ENCODE measurements at regions not wholly inside any gene's neighbourhood (a gene's known extent, or its start where the extent isn't known, plus 50 kb on each side); places are given as distances from the start of the nearest gene placed in this dataset.

GRCh38 chr22:48957311-48957986, 870.2 kb downstream of the BRD1 start:
- Histone ChIP-seq H3K4me1 (no peaks in the 10 kb centered on the region), H3K27ac (no peak overlapping the region), H3K36me3 (no peaks in the 10 kb centered on the region), H3K9me3 (no peaks in the 10 kb centered on the region), H3K27me3 (replicated peaks in 1 of 7) (peaks cover 0 to 39% (median 0%) of the 10 kb centered on the region in 7 donors), H3K4me3 (no peak overlapping the region)
- 93 to 98% (median 94%) methylated on average over 9 to 21 of the region's 21 CpGs for WGBS, 5 donors
- TF ChIP-seq POLR2AphosphoS5 (IDR thresholded peaks at IDR 0.05) = no peak
- no peak for TF ChIP-seq CTCF (IDR thresholded peaks at IDR 0.05 in 8 of 11, conservative IDR thresholded peaks at IDR 0.05 in 3 of 11)
- no peak for TF ChIP-seq POLR2A (IDR thresholded peaks at IDR 0.05)
- intact Hi-C loops (cut with DNase I; ENCODE audit: low total_unique reads) = no loop called here
- DNase-seq = peak; percentile 66

- no peaks in the 10 kb centered on the region for H3K36me3 ChIP-seq
Observed at GRCh38 chr22:48955351-48956311, 872.0 kb downstream of the BRD1 start.

GRCh38 chr22:48954781-48955311, 872.8 kb downstream of the BRD1 start:
- H3K36me3 ChIP-seq = no peaks in the 10 kb centered on the region
- no peaks in the 10 kb centered on the region for H3K4me1 ChIP-seq
- peaks cover 0 to 38% (median 0%) of the 10 kb centered on the region in 7 donors for H3K27me3 ChIP-seq (replicated peaks in 1 of 7)
- 60 to 79% (median 71%) methylated on average over 16 of the region's 16 CpGs for WGBS, 5 donors
- peak; percentile 60 for DNase-seq
- no peak overlapping the region for H3K4me3 ChIP-seq
- intact Hi-C loops (cut with DNase I; ENCODE audit: low total_unique reads) = no loop called here
- H3K9me3 ChIP-seq = no peaks in the 10 kb centered on the region
- no peak overlapping the region for H3K27ac ChIP-seq
- TF ChIP-seq POLR2AphosphoS5 (IDR thresholded peaks at IDR 0.05) (no peak), POLR2A (IDR thresholded peaks at IDR 0.05) (no peak), CTCF (IDR thresholded peaks at IDR 0.05 in 8 of 11, conservative IDR thresholded peaks at IDR 0.05 in 3 of 11) (no peak)

More at GRCh38 chr22:48955351-48956311, 872.0 kb downstream of the BRD1 start:
- Histone ChIP-seq H3K27me3 (replicated peaks in 1 of 7) (peaks cover 0 to 38% (median 0%) of the 10 kb centered on the region in 7 donors), H3K27ac (no peak overlapping the region), H3K4me3 (no peak overlapping the region), H3K4me1 (no peaks in the 10 kb centered on the region), H3K9me3 (no peaks in the 10 kb centered on the region)
- DNase-seq = peak; percentile 64
- WGBS, 5 donors = 81 to 85% (median 84%) methylated on average over 28 to 36 of the region's 36 CpGs
- intact Hi-C loops (cut with DNase I; ENCODE audit: low total_unique reads) = no loop called here
- no peak for TF ChIP-seq CTCF (IDR thresholded peaks at IDR 0.05 in 8 of 11, conservative IDR thresholded peaks at IDR 0.05 in 3 of 11)
- TF ChIP-seq POLR2A (IDR thresholded peaks at IDR 0.05) = no peak
- no peak for TF ChIP-seq POLR2AphosphoS5 (IDR thresholded peaks at IDR 0.05)

Data from spleen (tissue), 11 donors.